IPS DF 4.7 (cell line): ENCODE measurements at regions not wholly inside any gene's neighbourhood (a gene's known extent, or its start where the extent isn't known, plus 50 kb on each side); places are given as distances from the start of the nearest gene placed in this dataset.
"Not testable (repeated sequence)": the region's sequence is repeated elsewhere in the genome, so short reads cannot be mapped to it uniquely, and the experiment has no call there.

Experiments
- DNase-seq: peaks from one replicate; pipeline ENCODE4 v3.0.0-alpha.2; 2013; ENCODE audit warnings: low spot score; ENCODE audit errors: extremely low read depth

DNA sequence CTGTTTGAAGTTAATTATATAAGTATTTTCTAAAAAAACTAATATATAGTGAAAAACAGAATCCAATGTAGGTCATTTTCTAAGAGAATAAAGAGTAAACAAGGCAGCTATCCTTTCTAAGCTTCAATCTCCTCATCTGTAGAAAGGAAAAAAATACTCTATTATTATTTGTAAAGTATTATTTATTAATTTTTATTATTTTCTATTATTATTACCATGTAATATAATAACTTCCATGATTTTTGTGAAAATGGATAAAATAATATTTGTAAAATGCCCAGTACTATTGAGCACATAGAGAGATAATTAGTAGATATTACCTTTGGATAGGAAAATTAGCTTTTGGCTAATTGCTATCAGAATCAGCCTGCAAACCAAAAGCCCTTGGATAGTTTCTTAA lies 684.4 kb downstream of the MTRR start:
- DNase-seq: no peak

DNA sequence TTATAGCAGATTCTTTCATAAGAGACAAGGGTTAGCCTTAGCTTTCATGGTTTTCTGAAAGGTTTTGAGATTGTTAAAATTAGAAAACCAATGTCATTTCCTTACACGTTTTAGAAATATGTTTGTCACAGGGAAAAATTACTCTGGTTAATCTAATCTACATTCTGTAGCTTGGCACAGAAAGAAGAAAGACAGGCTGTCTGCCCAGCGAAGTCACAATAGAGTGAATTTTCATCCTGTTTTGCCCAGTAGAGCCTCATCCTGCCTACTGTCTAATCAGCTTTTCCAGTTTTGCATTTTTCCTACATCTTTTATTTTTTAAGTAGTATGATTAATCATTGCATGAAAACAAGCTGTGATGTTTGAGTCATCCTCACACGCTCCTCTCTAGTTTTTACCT lies 688.8 kb downstream of the MTRR start:
- no peak for DNase-seq

DNA sequence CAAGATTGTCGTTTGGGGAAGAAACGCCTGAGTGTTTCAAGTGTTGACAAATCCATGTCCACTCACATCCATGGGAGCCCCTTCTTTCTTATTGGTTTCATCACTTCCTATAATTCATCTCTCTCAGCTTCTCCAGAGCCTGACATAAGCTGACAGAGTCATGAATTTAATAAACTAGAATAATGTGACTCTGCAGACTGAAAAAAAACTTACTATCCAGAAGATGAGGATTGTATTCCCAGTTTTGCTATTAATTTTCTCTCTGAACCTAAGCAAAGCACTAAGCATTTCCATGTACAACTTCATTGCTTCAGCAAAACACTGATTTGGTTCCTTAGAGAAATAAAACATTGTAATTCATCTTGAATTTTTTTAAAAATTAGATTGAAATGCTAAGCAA lies 691.8 kb downstream of the MTRR start:
- DNase-seq: no peak

DNA sequence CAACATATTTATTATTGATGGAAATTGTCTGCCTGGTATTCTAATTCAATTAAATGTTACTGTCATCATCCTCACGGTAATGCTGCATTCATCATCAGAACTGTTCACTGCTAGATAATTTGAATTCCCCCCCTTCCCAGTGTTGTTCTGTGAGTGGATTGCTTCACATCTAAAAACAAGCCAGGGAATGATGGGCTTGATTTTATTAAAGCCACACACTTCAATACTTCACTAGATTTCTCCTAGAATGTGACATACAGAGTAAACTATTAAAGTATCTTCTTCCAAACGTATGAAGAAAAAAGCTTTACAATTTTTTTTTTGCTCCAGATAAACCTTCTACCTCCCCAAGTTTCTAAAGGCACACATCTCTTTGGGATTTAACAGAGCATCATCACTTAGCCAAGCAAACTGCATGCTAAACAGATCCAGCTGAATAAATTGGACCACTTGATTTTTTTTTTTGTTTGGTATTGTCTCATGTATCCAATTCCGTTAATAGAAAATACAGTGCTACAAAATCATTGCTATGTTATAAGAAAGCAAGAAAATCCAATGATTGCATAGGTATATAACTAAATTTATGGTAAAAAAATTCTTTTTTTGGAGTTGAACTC lies 692.4 kb downstream of the MTRR start:
- no peak for DNase-seq

DNA sequence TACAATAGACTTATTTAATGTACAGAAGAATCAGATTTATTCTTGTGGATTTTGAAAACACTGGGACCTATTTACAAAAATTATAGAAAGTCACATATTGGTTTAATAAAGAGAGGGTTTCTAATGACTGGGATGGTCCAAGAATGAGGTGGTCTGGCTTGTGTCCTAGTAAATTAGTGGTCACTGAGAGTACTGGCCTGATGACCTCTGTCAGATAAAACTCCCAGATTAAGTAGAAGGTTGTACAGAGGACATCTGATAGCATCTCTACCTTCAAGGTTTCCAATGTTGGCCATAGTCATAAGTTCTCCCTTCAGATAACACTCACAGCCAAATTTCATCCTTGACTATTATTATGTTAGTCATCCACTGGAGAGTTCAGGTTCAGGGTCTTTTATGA lies 692.9 kb downstream of the MTRR start:
- no peak for DNase-seq

DNA sequence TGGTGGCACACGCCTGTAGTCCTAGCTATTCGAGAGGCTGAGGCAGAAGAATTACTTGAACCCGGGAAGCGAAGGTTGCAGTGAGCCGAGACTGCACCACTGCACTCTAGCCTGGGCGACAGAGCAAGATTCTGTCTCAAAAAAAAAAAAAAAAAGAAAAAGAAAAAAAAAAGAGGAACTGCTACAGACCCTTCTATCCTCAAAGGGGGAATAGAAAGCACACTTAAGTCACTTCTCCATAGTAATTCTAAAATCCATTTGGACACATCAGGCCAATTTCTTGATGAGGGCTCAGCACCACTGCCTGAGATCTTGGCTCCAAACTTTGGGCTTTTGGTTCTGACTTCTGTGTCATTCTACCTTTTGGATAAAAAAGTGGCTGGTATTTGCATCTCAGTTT lies 694.6 kb downstream of the MTRR start:
- not testable (repeated sequence) for DNase-seq

DNA sequence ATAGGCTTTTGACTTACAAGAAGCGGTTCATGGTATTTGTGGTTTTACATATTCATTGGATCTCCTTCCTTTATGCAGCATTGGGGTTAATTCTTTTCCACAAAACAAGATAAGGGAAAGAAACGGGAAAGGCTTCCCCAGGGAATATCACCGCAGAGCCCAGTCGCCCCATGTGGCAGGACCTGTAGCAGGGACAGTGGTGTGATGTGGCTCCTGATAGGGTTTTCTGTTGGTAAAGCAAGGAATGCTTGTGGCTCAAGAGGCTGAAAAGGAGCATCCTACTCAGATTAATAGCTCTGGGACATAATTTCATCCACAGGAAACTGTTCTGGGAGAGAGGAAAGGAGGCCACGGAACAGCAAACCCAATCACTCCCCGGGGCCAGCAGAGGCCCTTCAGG lies 699.9 kb downstream of the MTRR start:
- DNase-seq: no peak

DNA sequence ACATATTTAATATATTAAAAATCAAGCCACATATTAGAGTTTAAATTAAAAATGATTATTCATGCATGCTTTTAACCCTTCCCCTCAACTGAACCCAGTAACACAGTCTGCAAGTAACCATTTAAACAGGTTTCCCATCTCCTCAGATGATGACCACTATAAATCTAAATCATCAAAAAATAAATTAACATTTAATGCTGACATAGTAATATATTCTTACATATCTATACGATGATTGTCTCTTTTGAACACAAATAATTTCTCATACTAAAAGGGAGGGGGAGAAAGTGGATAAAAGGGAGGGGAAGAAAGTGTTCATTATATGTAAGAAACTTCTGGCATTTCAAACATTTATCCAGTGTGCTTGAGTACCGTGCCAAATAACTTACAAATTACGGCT lies 701.6 kb downstream of the MTRR start:
- no peak for DNase-seq

DNA sequence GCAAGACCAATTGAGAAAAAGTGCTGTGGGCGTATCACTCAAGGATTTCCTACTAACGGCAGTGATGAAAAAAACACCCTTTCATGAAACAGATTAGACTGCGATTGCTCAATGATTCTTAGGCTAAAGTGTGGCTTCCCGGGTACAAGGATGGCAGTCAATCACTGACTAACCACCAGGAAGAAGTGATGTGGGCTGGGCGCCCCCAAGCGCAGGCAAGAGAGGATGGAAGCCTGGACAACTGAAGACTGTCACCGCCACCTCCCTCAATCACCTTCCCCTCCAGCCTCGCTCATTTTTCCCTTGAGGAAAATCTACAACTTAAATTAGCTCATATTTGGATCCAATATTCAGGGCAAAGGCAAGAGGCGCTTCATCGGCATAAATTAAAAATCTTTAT lies 707.2 kb downstream of the MTRR start:
- no peak for DNase-seq

DNA sequence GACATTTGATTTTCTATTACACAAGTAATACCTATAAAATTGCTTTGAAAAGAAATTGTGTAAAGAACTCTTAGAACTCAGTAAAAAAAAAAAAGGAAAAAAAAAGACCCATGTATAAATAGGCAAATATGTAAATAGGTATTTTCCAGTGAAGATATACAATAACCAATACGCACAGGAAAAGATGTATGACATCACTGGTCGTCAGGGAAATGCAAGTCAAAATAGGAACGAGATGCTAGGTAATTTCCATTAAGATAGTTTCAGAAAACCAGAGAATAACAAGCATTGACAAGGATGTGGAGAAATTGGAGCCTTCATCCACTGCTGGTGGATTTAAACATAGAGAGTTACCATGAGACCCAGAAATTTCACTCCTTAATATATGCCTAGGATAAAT lies 708.8 kb downstream of the MTRR start:
- DNase-seq: no peak

DNA sequence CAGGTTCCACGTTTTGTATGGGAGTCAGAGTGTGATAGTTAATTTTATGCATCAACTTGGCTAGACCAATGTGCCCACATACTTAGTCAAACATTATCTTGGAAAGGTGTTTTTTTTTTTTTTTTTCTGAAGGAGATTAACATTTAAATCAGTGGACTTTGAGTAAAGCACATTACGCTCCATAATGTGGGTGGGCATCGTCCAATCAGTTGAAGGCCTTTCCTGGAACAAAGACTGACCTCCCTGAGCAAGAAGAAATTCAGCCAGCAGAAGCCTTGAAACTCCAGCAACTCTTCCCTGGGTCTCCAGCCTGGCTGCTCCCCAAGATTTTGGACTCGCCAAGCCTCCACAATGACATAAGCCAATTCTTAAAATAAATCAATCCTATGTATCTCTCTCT lies 711.4 kb downstream of the MTRR start:
- DNase-seq: no peak

DNA sequence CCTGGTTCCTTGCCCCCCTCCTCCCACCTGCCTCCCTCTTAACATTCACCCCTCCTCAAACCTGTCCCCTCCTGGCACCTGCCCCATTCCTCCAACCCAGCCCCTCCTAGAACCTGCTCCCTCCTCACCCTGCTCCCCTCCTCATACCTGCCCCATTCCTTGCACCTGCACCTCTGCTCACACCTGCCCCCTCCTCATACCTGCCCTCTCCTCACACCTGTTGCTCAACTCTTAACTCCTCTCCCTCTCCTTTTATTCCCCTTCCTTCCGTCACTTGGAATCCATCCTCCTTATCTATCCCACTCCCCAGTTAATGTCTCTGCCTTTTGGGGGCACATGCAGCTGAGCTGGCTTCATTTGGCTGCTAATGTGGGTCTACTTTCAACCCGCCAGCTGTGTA lies 712.1 kb downstream of the MTRR start:
- no peak for DNase-seq

DNA sequence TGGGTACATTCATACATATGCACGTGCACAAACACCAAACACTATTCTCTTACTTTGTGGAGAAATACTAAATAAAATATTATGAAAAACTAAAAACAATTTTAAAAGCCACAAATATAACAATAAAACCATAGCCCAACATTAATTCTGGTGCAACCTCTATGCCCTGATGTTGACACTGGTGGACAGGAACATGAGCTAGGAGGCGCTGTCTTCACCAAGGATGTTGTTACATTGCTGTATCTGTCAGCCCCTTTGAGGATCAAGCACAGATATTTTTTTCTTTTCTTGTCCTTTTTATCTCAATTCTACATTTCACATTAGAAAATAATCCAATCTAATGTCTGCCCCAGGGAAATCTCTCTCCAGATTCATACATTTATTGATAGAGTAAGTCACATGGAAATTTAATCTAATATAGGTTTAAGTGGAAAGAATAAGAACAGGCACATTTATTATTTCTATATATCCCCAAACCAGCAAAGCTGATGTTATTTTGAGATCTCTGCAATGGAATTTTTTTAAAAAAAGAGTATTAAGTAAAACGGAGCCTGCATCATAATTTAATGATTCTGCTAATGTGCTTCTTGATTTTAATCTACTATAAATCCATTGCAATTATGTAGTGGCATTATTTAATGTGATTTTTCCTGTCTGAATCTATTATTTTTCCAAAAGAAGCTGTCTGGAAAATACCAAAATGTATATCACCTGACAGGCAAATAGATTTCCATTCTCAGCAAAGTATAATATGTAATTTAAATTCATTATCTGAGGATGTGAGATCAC lies 716.5 kb downstream of the MTRR start:
- peak; percentile 7 for DNase-seq

DNA sequence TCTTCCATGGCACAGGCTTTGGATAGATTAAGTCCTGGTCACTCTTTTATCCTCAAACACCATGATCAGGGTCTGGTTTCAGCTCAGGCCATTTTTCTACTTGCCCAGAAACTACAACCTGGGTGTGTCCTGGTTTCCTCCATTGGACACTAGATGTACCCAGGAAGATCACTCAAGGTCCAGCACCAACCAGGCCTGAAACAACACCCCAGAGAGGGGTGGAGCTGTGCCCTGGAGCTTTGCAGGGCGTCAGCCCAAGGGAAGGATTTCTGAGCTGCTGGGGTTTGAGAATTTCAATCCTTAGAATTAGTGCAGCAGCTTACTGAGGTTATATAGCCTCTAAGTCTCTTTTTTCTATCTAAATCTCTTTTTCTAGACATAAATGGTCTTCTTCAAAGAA lies 722.0 kb downstream of the MTRR start:
- DNase-seq: no peak

DNA sequence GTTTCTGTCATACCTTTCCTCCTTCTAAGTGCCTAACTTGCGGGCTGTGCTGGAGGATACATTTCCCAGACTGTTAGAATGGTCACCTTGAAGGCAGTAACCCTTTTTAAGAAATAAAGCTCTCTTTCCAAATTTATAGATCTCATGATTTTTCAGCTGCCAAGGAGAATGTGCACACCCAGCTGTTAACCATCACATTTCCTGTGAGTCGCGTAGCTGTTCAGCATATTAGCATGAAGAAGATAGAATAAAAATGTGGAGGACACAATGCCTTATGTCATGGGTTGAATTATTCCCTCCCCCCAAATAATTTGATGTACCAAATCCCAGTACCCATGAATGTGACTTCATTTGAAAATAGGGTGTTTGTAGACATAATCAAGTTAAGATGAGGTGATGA lies 729.4 kb downstream of the MTRR start:
- no peak for DNase-seq

DNA sequence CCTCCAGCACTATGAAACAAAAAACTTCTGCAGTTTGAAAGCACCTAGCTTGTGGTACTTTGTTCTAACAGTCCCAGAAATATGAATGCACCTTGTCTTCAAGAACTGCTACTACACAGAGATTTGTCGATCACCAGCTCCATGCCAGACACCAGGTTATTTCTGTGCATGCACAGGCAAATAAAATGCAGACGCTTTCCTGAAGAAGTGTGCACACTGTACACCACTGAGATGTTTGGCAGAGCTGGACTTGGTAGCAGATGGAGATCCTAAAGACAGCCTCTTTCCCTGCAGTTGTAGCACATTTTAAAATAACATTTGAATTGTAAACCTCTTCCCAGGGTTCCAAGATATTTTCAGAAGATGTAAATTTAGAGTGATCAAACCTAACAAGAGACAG lies 730.0 kb downstream of the MTRR start:
- no peak for DNase-seq

DNA sequence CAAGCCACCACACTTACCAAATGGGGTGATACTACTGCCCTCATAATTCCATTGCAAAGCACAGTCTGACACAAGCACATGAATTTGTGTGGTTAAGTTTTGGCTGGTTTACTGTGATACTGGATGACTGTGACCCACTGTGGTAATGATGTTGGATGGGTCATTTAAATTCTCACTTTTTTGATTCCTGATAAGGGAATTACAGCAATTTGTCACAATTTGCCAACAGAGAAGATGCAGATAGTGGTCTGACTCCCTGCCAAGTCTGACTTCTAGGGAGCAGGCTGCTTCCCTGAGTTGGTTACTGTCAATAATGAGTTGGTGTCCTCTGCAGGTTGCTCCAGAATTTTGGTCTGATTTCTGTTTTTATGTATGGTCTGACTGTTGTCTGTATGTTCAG lies 731.9 kb downstream of the MTRR start:
- DNase-seq: no peak

DNA sequence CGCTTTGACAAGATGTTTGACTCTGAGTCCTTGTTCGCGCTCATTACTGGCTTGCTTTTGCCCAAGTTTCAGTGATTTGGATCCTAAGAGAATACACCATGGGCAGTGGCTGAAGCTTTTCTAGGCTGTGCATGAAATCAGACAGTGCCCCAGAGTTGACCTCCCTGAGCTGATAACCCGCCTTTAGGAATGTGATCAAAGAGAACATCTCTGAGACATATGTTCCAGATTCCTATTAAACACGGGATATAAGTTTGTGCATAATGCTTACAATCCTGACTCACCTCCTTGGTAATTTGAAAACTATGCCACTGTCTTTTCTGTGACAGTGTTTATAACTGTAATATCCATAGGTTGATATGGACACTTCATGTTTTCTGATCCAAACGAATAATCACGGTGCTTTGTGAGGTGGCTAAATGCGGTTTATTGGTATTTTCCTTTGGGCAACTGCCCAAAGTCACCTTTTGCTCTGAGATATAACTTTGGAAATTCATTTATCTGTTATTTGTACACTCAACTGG lies 732.9 kb downstream of the MTRR start:
- DNase-seq: no peak

DNA sequence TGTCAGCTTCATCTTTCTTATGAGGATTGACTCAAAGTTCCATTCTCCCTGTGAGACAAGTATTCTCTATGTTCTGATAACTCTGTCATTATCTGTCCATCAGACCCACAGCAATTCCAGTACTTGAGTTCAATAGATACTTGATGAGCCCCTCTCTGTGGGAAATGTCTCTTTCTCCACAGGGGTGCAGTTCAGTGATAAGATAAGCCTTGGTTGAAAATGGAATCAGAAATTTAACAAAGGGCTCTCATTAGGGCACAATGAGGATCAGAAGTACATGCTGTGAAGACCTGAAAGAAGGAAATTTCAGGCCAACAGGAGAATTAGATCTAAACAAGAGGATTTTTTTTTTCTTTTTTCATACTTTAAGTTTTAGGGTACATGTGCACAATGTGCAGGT lies 737.3 kb downstream of the MTRR start:
- no peak for DNase-seq

DNA sequence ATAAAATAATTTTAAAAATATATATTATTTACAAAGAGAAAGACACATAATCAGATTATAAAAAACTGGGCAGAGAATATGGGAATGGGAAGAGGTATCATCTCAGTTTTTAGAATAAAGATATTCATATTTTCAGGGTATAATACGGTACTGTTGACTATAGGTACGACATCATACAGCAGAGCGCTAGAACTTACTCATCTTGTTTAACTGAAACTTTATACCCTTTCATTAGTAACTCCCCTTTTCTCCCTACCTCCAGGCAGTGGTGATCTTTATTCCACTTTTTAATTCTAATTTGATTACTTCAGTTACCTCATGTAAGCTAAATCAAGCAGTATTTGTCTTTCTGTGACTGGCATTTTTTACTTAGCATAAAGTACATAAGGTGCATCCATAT lies 742.1 kb downstream of the MTRR start:
- DNase-seq: no peak

DNA sequence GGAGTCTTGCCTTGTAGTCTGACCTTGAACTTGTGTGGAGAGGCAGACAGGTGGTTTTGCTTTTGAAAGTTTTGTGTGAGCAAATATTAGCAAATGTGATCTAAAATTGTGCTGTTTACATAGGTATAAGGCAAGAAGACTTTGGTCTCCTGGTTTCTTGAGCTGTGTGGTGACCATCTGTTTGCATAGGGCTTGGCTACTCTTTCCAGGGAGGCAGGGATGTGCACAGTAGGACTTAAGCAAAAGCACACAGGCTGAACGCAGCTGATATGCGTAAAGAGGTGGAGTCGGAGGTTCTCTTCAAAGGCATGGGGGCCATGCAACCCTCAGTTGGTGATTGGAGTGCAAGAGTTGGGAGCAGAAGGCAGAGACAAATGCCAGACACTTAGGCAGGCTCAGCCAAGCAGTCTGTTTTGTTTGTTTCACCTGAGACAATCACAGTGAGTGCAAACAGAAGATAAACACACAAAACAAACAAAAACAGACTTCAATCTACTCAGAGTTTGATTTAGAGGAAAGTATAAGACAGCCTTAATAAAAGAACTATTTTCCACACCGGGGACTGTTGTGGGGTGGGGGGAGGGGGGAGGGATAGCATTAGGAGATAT lies 744.2 kb downstream of the MTRR start:
- no peak for DNase-seq

DNA sequence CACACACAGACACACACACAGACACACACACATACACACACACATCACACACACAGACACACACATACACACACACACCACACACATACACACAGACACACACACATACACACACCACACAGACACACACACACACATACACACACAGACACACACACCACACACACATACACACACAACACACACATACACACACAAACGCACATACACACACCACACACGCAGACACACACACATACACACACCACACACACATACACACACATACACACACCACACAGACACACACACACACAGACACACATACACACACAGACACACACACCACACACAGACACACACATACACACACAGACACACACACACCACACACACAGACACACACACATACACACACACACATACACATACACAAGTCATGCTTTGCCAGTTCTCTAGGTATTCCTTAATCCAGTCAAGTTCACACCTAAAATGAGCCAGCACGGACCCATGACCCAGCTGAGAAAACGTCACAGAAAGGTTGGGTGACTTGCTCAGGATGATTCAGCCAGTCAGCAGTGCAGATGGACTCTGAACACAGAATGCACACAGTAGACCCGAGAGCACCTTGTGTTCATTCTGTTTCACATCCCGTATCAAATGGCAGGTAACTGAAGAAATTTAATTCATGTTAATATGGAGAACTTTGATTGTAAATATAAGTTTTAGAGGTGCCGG lies 746.4 kb downstream of the MTRR start:
- DNase-seq: no peak
